ENCODE measurements at regions not wholly inside any gene's neighbourhood (a gene's known extent, or its start where the extent isn't known, plus 50 kb on each side); places are given as distances from the start of the nearest gene placed in this dataset.

DNA sequence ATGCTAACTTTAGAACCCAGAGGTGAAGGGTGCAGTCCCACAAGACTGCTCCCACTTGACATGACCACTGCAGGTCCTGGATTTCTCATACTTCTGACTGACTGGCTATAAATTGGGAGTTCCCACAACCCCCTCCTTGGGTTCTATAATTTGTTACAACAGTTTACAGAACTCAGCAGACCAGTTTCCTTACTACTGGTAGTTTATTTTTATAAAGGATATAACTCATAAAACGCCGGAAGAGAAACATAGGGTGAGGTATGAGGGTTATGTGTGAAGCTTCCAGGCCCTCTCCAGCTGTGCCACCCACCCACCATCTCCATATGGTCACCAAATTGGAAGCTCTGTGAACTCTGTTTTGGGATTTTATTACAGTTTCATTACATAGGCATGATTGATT is 839.6 kb downstream of the TSN start (continued):
- TF ChIP-seq RFX5 (IDR thresholded peaks at IDR 0.05; ENCODE audit: borderline replicate concordance, low read depth, low read length) (no peak), YY1 (IDR thresholded peaks at IDR 0.05; ENCODE audit: low read depth, low read length) (no peak)
